Keratinocyte (primary cell): ENCODE measurements at regions not wholly inside any gene's neighbourhood (a gene's known extent, or its start where the extent isn't known, plus 50 kb on each side); places are given as distances from the start of the nearest gene placed in this dataset.

ENCODE experiments used
- DNase-seq: peaks from one replicate; pipeline ENCODE4 v3.0.0-alpha.2; 2011; ENCODE audit warnings: low read depth, missing footprints, low spot score
- FAIRE-seq: peaks from 2 replicates; lab custom pipeline; 2011; peaks lifted over from hg19 to GRCh38; lab: Jason Lieb, UNC
- H2AFZ ChIP-seq: 2 replicates; pipeline ENCODE4 v1.6.0; 2012; ENCODE audit warnings: low read length, control low read depth, inconsistent platforms; ENCODE audit not compliant: control insufficient read depth
- H3K27ac ChIP-seq: 2 replicates; pipeline ENCODE4 v1.5.1; 2011; ENCODE audit warnings: low read length; ENCODE audit not compliant: control insufficient read depth, insufficient read depth
- H3K27me3 ChIP-seq: 3 replicates; pipeline ENCODE4 v1.6.0; 2011; ENCODE audit warnings: low read length; ENCODE audit not compliant: control insufficient read depth, insufficient read depth; ENCODE audit errors: extremely low read depth
- H3K36me3 ChIP-seq, 2 experiments: 2 replicates in 1 of 2; 3 replicates in 1 of 2; pipeline ENCODE4 v1.5.1; 2011; ENCODE audit warnings: low read length in 2 of 2, mild to moderate bottlenecking in 1 of 2; ENCODE audit not compliant: control insufficient read depth in 2 of 2, insufficient read depth in 2 of 2; ENCODE audit errors: extremely low read depth in 1 of 2
- H3K4me1 ChIP-seq: 3 replicates; pipeline ENCODE4 v1.5.1; 2011; ENCODE audit warnings: low read length; ENCODE audit not compliant: control insufficient read depth, insufficient read depth; ENCODE audit errors: extremely low read depth
- H3K4me2 ChIP-seq: 3 replicates; pipeline ENCODE4 v1.6.0; 2011; ENCODE audit warnings: low read depth, low read length; ENCODE audit not compliant: control insufficient read depth, insufficient read depth; ENCODE audit errors: extremely low read depth
- H3K4me3 ChIP-seq, 3 experiments: fragments of 200-600 bp in 1 of 3; sonication (generic) in 1 of 3; 2 replicates in 2 of 3; 3 replicates in 1 of 3; pipeline ENCODE4 v1.5.1; 2011 to 2016; ENCODE audit warnings: low read length in 3 of 3, mild to moderate bottlenecking in 3 of 3, control low read depth in 2 of 3, inconsistent platforms in 1 of 3, low read depth in 1 of 3, mixed read lengths in 1 of 3, mixed run types in 1 of 3, moderate library complexity in 1 of 3; ENCODE audit not compliant: control insufficient read depth in 2 of 3, insufficient read depth in 2 of 3; ENCODE audit errors: extremely low read depth in 1 of 3
- H3K79me2 ChIP-seq: 2 replicates; pipeline ENCODE4 v1.6.0; 2012; ENCODE audit warnings: low read length; ENCODE audit not compliant: control insufficient read depth, insufficient read depth
- H3K9ac ChIP-seq: 3 replicates; pipeline ENCODE4 v1.6.0; 2011; ENCODE audit warnings: low read length; ENCODE audit not compliant: control insufficient read depth, insufficient read depth; ENCODE audit errors: extremely low read depth
- H3K9me1 ChIP-seq: 3 replicates; pipeline ENCODE4 v1.6.0; 2011; ENCODE audit warnings: low read length; ENCODE audit not compliant: control insufficient read depth, insufficient read depth; ENCODE audit errors: extremely low read depth
- H3K9me3 ChIP-seq: 2 replicates; pipeline ENCODE4 v1.5.1; 2012; ENCODE audit warnings: low read depth, low read length; ENCODE audit not compliant: control insufficient read depth
- H4K20me1 ChIP-seq: 3 replicates; pipeline ENCODE4 v1.6.0; 2011; ENCODE audit warnings: low read length; ENCODE audit not compliant: control insufficient read depth, insufficient read depth; ENCODE audit errors: extremely low read depth
- EZH2 ChIP-seq: IDR thresholded peaks from one replicate; pipeline ENCODE4 v1.6.1; 2012; ENCODE audit warnings: inconsistent platforms, mild to moderate bottlenecking, low read length, moderate library complexity
- dilution Hi-C: fragments of 300-500 bp; cut with MboI; formaldehyde crosslinking; loops from one replicate; pipeline ENCODE4 v1.7.0; 2020; ENCODE audit warnings: low sequenced_read_pairs; ENCODE audit not compliant: extremely low pct_ligation_motif_present
- TF ChIP-seq, protein P1 (sequence below), 3 experiments: IDR thresholded peaks in 1 of 3; conservative IDR thresholded peaks in 1 of 3; optimal IDR thresholded peaks in 1 of 3; 2 replicates in 2 of 3; 3 replicates in 1 of 3; pipeline versions ENCODE3 to v1.5.1; 2011; ENCODE audit warnings: low read length in 3 of 3, mild to moderate bottlenecking in 3 of 3, moderate library complexity in 2 of 3, control low read depth in 1 of 3, inconsistent platforms in 1 of 3; ENCODE audit not compliant: insufficient read depth in 2 of 3; ENCODE audit errors: extremely low read depth in 1 of 3

DNA sequence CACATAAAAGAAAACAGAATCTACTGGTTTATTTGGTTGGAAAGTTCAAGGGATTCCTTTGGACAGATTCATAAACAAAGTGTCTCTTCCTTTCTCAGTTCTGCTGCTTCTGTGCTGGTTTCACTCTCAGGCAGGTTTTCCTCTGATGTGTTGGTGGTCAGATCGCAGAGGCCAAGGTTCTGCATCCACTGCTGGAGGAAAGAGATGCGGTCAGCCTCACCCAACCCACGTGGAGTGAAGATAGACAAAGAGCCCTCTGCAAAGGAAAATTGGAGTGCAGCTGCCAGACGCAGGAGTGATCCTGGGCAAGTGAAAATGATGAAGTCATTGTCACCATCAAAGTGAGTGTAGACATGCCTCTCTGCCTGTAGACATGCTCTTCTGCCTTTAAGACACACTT is 352.0 kb downstream of the TSHZ3 start:
- dilution Hi-C loops = no loop called here
- TF ChIP-seq, protein P1, sequence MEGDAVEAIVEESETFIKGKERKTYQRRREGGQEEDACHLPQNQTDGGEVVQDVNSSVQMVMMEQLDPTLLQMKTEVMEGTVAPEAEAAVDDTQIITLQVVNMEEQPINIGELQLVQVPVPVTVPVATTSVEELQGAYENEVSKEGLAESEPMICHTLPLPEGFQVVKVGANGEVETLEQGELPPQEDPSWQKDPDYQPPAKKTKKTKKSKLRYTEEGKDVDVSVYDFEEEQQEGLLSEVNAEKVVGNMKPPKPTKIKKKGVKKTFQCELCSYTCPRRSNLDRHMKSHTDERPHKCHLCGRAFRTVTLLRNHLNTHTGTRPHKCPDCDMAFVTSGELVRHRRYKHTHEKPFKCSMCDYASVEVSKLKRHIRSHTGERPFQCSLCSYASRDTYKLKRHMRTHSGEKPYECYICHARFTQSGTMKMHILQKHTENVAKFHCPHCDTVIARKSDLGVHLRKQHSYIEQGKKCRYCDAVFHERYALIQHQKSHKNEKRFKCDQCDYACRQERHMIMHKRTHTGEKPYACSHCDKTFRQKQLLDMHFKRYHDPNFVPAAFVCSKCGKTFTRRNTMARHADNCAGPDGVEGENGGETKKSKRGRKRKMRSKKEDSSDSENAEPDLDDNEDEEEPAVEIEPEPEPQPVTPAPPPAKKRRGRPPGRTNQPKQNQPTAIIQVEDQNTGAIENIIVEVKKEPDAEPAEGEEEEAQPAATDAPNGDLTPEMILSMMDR (optimal IDR thresholded peaks at IDR 0.05 in 1 of 3, IDR thresholded peaks at IDR 0.05 in 1 of 3, conservative IDR thresholded peaks at IDR 0.05 in 1 of 3; ENCODE audit: extremely low read depth in 1 of 3, insufficient read depth in 2 of 3, low read length in 3 of 3) = no peak
- TF ChIP-seq EZH2 = no peak
- no peaks in the 10 kb centered on the region for H4K20me1 ChIP-seq
- H3K4me3 ChIP-seq = no peak overlapping the region
- H3K9me3 ChIP-seq = no peaks in the 10 kb centered on the region
- no peaks in the 10 kb centered on the region for H3K4me1 ChIP-seq
- no peaks in the 10 kb centered on the region for H3K36me3 ChIP-seq
- no peak overlapping the region for H2AFZ ChIP-seq
- no peak for DNase-seq
- no peaks in the 10 kb centered on the region for H3K9me1 ChIP-seq
- no peak overlapping the region for H3K9ac ChIP-seq
- no peak overlapping the region for H3K27ac ChIP-seq
- no peak for FAIRE-seq
- no peak overlapping the region for H3K4me2 ChIP-seq
- no peaks in the 10 kb centered on the region for H3K27me3 ChIP-seq
- H3K79me2 ChIP-seq = no peaks in the 10 kb centered on the region

DNA sequence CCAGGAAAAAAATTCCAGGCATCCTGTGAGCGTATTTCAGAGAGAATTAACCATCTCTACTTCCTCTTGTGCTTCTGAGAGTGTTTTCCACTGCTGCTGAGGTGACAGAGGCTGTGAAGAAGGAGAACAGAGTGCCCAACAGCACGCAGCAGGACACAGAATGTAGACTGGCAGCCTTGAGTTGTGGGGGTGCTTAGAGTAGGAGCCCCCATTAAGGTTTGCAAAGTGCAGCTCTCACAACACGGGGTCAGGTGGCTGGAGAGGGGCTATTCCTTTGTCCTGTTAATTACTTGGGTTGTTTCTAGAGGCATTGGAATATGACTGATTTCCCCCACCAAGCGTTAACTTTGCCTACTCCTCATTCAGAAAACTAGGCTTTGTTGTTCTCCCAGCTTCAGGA is 370.6 kb downstream of the TSHZ3 start:
- Histone ChIP-seq H3K4me1 (no peaks in the 10 kb centered on the region), H2AFZ (no peak overlapping the region), H3K9me1 (no peaks in the 10 kb centered on the region), H3K4me3 (no peak overlapping the region), H3K36me3 (no peaks in the 10 kb centered on the region), H3K4me2 (no peak overlapping the region), H3K9ac (no peak overlapping the region), H3K27ac (no peak overlapping the region), H3K27me3 (no peaks in the 10 kb centered on the region), H3K9me3 (no peaks in the 10 kb centered on the region), H4K20me1 (no peaks in the 10 kb centered on the region), H3K79me2 (no peaks in the 10 kb centered on the region)
- no peak for FAIRE-seq
- no peak for TF ChIP-seq EZH2
- TF ChIP-seq, protein P1 (optimal IDR thresholded peaks at IDR 0.05 in 1 of 3, IDR thresholded peaks at IDR 0.05 in 1 of 3, conservative IDR thresholded peaks at IDR 0.05 in 1 of 3; ENCODE audit: extremely low read depth in 1 of 3, insufficient read depth in 2 of 3, low read length in 3 of 3) = no peak
- no peak for DNase-seq
- dilution Hi-C loops = no loop called here
